Activated naive CD4-positive, alpha-beta T cell treated with anti-CD3 and anti-CD28 coated beads, Interleukin-2, amount 50 U/mL, for 72 hours (primary cell): ENCODE measurements at regions not wholly inside any gene's neighbourhood (a gene's known extent, or its start where the extent isn't known, plus 50 kb on each side); places are given as distances from the start of the nearest gene placed in this dataset.
"Not testable (repeated sequence)": the region's sequence is repeated elsewhere in the genome, so short reads cannot be mapped to it uniquely, and the experiment has no call there.

Experiments used
- ATAC-seq, 2 donors: fragments of 150-1000 bp; cut with Tn5 transposase; 2 replicates each; pipeline ENCODE4 v1.10.0; 2021; ENCODE audit warnings: mild to moderate bottlenecking in 2 of 2, moderate library complexity in 2 of 2
- DNase-seq, 2 donors: peaks; one replicate each; pipeline ENCODE4 v3.0.0; 2021 to 2022; ENCODE audit warnings: low spot score in 2 of 2
- H3K27ac Mint-ChIP-seq, 2 donors: one replicate each; pipeline ENCODE4 v1.8.0; 2022; ENCODE audit warnings: mild to moderate bottlenecking in 2 of 2, mixed read lengths in 2 of 2
- H3K36me3 Mint-ChIP-seq, 2 donors: one replicate each; pipeline ENCODE4 v1.8.0; 2022; ENCODE audit warnings: mixed read lengths in 2 of 2
- H3K9me3 Mint-ChIP-seq, 2 donors: one replicate each; pipeline ENCODE4 v1.8.0; 2022; ENCODE audit warnings: mixed read lengths in 2 of 2

GRCh38 chr6:14889611-14890593 is 356.0 kb upstream of the JARID2 start:
- Mint-ChIP-seq H3K9me3 (peaks cover 12 to 16% of the 10 kb centered on the region in 2 donors), H3K36me3 (peaks cover 0 to 7% of the 10 kb centered on the region in 2 donors), H3K27ac (peak overlapping the region in 1 of 2 donors; percentile 35)
- DNase-seq (no peak), ATAC-seq (no peak)

DNA sequence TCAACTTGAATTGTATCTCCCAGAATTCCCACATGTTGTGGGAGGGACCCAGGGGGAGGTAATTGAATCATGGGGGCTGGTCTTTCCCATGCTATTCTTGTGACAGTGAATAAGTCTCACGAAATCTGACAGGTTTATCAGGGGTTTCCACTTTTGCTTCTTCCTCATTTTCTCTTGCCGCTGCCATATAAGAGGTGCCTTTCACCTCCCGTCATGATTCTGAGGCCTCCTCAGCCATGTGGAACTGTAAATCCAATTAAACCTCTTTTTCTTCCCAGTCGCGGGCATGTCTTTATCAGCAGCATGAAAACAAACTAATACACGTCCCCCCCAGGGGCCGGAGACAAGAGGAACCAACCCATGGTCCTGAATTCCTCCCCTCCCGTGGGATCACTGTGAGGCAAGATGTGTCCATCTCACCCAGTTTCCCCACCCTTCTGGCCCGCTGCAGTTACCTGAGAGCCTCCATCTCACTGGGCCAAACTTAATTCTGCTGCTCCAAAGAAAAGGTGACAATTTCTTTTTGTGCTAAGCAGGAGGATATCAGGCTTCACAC is 354.0 kb upstream of the JARID2 start:
- Mint-ChIP-seq H3K9me3 (peaks cover 12 to 20% of the 10 kb centered on the region in 2 donors), H3K36me3 (peaks cover 0 to 12% of the 10 kb centered on the region in 2 donors), H3K27ac (peak overlapping the region in 1 of 2 donors; percentile 65)
- DNase-seq, ATAC-seq: not testable (repeated sequence)

GRCh38 chr6:14894105-14894504 is 351.8 kb upstream of the JARID2 start:
- DNase-seq (no peak), ATAC-seq (no peak)
- H3K9me3 Mint-ChIP-seq = peaks cover 12 to 24% of the 10 kb centered on the region in 2 donors
- H3K36me3 Mint-ChIP-seq = peaks cover under 1 to 12% of the 10 kb centered on the region in 2 donors
- no peak overlapping the region for H3K27ac Mint-ChIP-seq

DNA sequence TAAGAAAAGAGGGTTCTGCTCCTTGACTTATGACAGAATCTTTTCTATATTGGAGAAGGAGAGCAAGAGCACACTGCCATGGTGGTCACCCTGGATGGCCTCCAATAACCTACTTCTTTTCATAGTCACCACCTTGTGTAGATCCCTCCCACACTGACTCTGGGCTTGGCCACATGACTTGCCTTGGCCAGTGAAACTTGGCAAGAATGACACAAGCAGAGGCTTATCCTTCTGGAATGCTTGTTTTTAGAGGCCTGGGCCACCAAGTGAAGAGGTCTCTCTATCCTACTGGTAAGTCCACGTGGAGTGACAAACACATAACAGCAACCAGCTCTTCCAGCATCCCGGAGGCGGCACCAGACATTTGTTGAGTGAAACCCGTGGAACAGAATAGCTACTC is 349.4 kb upstream of the JARID2 start:
- Mint-ChIP-seq H3K36me3 (peaks cover 6 to 17% of the 10 kb centered on the region in 2 donors), H3K9me3 (peaks cover 15 to 29% of the 10 kb centered on the region in 2 donors), H3K27ac (no peak overlapping the region)
- ATAC-seq = no peak
- no peak for DNase-seq

GRCh38 chr6:14897831-14898230 is 348.0 kb upstream of the JARID2 start:
- peaks cover 6 to 22% of the 10 kb centered on the region in 2 donors for H3K36me3 Mint-ChIP-seq

DNA sequence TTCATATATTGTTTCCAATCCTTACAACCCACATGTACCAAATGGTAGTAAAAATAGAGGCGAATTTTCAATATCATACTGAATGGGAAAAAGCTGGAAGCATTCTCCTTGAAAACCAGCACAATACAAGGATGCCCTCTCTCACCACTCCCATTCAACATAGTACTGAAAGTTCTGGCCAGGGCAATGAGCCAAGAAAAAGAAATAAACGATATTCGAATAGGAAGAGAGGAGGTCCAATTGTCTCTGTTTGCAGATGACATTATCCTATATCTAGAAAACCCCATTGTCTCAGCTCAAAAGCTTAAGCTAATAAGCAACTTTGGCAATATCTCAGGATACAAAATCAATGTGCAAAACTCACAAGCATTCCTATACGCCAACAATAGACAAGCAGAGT is 346.4 kb upstream of the JARID2 start:
- not testable (repeated sequence) for DNase-seq, ATAC-seq, H3K27ac Mint-ChIP-seq
- Mint-ChIP-seq H3K9me3 (peaks cover 7 to 23% of the 10 kb centered on the region in 2 donors), H3K36me3 (peaks cover 6 to 17% of the 10 kb centered on the region in 2 donors)

More at GRCh38 chr6:14897831-14898230, 348.0 kb upstream of the JARID2 start:
- DNase-seq (no peak), ATAC-seq (no peak)
- H3K27ac Mint-ChIP-seq = no peak overlapping the region
- H3K9me3 Mint-ChIP-seq = peaks cover 12 to 29% of the 10 kb centered on the region in 2 donors

GRCh38 chr6:14900919-14901318 is 344.9 kb upstream of the JARID2 start:
- Mint-ChIP-seq H3K27ac (no peak overlapping the region), H3K36me3 (peaks cover 6 to 10% of the 10 kb centered on the region in 2 donors), H3K9me3 (peaks cover 7 to 18% of the 10 kb centered on the region in 2 donors)
- ATAC-seq (no peak), DNase-seq (no peak)

DNA sequence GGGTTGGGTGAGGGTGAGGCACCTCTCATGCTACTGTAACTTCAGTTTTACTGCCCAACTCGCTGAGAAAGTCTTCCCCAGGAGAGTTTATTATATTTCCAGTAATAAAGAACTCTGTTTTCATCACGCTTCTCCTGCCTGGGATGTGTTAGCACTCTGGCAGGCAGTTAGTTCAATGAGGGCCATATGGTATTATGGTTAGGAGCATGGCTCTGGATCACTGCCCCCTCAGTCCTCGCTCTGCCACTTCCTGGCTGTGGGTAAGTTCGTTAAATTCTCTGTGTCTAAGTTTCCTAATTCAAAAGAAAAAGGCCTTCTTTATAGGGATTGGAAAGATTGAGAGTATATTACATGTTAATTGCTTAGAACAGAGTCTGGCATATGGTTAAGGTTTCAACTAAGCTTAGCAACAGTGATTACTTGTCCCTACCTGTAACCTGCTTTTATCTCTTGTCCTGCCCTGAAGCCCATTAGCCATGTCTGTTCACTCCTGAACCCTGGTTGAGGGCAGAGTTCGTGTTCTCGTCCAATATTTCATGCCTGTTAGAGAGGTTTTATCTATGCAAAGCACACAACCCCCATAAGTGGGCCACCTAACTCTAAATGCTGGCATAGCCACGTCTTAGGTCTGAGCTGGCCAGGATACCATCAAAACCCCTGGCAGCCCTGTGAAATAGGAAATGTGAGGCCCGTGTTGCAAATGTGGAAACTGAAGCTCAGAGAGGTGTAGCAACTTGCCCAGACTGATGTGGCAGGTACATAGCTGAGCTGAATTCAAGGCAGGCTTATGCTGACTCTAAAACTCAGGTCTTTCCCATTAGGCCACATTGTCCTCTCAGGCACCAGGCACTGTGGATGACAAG is 342.5 kb upstream of the JARID2 start:
- no peak for ATAC-seq
- DNase-seq = no peak
- Mint-ChIP-seq H3K27ac (peak overlapping the region in 1 of 2 donors; percentile 51), H3K36me3 (peaks cover 6 to 10% of the 10 kb centered on the region in 2 donors), H3K9me3 (peaks cover 7 to 14% of the 10 kb centered on the region in 2 donors)

DNA sequence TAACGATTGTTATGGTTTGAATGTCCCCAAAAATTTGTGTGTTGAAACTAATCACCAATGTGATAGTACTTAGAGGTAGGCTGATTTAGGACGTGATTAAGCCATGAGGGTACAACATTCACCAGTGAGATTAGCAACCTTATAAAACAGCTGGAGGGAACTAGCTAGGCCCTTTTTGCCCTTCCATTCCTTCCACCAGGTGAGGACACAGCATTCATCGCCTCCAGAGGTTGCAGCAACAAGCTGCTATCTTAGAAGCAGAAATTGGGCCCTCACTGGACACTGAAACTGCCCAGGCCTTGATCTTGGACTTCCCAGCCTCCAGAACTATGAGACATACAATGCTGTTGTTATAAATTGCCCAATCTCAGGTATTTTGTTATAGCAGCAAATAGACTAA is 340.7 kb upstream of the JARID2 start:
- DNase-seq (no peak), ATAC-seq (no peak)
- no peak overlapping the region for H3K27ac Mint-ChIP-seq
- peaks cover 0 to 4% of the 10 kb centered on the region in 2 donors for H3K9me3 Mint-ChIP-seq
- peaks cover 0 to 11% of the 10 kb centered on the region in 2 donors for H3K36me3 Mint-ChIP-seq

DNA sequence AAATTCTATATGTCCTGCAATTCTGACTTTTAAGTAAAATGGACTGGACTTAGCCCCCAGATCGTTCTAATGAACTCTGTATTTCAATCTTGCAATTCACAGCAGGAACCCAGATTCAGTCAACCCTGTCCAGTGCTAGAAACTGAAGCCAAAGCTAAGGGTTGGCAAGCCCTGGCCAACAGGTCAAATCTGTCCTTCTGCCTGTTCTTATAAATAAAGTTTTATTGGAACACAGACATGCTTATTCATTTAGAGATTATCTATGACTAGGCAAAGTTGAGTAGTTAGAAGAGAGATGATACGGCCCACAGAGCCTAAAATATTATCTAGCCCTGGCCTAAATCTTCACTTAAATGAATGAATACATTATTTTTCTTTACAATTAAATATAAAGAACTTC is 339.2 kb upstream of the JARID2 start:
- Mint-ChIP-seq H3K9me3 (peaks cover 4 to 10% of the 10 kb centered on the region in 2 donors), H3K27ac (no peak overlapping the region), H3K36me3 (peaks cover 10 to 21% of the 10 kb centered on the region in 2 donors)
- ATAC-seq (no peak), DNase-seq (no peak)

DNA sequence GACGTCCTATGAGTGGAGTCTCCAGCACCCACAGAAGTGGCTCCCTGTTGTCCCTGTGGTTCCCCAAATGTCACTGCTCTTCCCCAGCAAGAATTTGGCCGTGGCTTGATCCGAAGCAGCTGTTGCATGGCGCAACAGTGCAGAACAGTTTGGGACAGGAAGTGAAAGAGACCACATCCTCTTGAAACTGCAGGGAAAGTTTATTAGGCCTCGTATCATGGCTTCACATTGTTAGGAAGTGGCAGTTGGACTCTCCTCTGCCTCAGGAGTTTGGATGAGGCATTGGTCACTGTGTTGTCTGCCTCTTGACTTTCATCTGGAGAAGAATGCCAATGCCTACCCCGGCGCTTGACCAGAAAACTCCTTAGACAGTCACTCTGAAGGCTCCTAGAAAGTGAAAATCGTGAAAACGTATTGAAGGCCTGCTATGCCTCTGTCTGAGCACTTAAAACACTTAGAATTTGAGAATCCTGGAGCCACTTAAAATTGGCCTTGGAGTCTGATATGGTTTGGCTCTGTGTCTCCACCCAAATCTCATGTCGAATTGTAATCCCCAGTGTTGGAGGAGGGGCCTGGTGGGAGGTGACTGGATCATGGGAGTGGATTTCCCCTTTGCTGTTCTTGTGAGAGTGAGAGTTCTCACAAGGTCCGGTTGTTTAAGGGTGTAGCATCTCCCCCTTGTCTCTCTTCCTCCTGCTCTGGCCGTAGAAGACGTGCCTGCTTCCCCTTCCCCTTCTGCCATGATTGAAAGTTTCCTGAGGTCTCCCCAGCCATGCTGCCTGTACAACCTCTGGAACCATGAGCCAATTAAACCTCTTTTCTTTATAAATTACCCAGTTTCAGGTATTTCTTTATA is 334.9 kb upstream of the JARID2 start:
- Mint-ChIP-seq H3K36me3 (peaks cover 10 to 18% of the 10 kb centered on the region in 2 donors), H3K9me3 (peaks cover 5 to 7% of the 10 kb centered on the region in 2 donors), H3K27ac (peak overlapping the region; percentile 63 to 91)
- peak; percentile 35 to 75 for ATAC-seq
- DNase-seq = no peak

DNA sequence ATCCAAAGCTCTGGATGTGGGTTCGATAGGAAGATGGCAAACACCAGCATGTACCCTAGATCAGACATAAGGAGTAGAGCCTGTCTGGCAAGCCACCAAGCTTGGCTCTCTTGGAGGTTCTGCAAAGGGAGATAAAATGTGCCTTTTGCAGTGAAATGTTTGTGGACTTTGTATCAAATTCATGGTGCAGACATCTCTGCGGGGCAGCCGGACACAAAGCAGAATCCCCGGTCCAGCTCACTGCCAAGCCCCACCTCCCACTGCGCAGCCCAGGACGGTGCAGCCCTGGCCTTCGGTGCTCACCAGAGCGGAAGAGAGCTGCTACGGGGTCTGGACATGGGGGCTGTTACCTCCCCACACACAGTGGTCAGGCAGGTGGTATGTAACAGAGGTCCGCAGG is 333.6 kb upstream of the JARID2 start:
- no peak for DNase-seq
- no peak for ATAC-seq
- H3K27ac Mint-ChIP-seq = no peak overlapping the region
- peaks cover 10 to 18% of the 10 kb centered on the region in 2 donors for H3K36me3 Mint-ChIP-seq
- peaks cover 5 to 7% of the 10 kb centered on the region in 2 donors for H3K9me3 Mint-ChIP-seq

- ATAC-seq (no peak), DNase-seq (no peak)
- peaks cover 5 to 7% of the 10 kb centered on the region in 2 donors for H3K9me3 Mint-ChIP-seq
- peaks cover 10 to 18% of the 10 kb centered on the region in 2 donors for H3K36me3 Mint-ChIP-seq
- no peak overlapping the region for H3K27ac Mint-ChIP-seq
Observed at GRCh38 chr6:14912706-14913105, 333.2 kb upstream of the JARID2 start.

- no peak for ATAC-seq
- H3K36me3 Mint-ChIP-seq = peaks cover 10 to 18% of the 10 kb centered on the region in 2 donors
- H3K9me3 Mint-ChIP-seq = peaks cover 5 to 7% of the 10 kb centered on the region in 2 donors
- H3K27ac Mint-ChIP-seq = no peak overlapping the region
- DNase-seq = no peak
Observed at GRCh38 chr6:14913931-14914330, 331.9 kb upstream of the JARID2 start.

DNA sequence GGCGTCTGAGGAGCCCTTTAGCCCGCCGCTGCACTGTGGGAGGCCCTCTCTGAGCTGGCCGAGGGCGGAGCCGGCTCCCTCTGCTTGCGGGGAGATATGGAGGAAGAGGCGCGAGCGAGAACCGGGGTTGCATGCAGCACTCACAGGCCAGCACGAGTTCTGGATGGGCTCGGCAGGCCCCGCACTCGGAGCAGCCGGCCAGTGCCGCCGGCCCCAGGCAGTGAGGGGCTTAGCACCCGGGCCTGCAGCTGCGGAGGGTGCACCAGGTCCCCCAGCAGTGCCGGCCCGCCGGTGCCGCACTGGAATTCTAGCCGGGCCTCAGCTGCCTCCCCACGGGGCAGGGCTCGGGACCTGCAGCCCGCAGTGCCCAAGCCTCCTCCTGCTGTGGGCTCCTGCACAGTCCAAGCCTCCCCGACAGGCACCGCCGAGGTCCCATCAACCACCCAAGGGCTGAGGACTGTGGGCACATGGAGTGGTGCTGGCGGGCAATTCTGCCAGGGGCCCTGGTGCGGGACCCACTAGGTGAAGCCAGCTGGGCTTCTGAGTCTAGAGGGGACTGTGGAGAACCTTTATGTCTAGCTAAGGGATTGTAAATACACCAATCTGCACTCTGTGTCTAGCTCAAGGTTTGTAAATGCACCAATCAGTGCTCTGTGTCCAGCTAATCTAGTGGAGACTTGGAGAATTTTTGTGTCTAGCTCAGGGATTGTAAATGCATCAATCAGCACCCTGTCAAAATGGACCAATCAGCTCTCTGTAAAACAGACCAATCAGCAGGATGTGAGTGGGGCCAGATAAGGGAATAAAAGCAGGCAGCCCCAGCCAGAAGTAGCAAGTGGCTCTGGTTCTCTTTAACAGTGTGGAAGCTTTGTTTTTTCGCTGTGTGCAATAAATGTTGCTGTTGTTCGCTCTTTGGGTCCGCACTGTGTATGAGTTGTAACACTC is 329.7 kb upstream of the JARID2 start:
- Mint-ChIP-seq H3K9me3 (peaks cover 5 to 6% of the 10 kb centered on the region in 2 donors), H3K36me3 (peaks cover 3 to 6% of the 10 kb centered on the region in 2 donors), H3K27ac (no peak overlapping the region)
- DNase-seq (no peak), ATAC-seq (no peak)
